Neural cell (in vitro differentiated cells): ENCODE measurements at regions not wholly inside any gene's neighbourhood (a gene's known extent, or its start where the extent isn't known, plus 50 kb on each side); places are given as distances from the start of the nearest gene placed in this dataset.

ENCODE experiments used
- H2AFZ ChIP-seq: fragments of 200-600, 300-800 bp; sonication (generic), shearing (Covaris generic); 2 replicates; pipeline ENCODE4 v1.6.0; 2014; ENCODE audit warnings: low read depth, mild to moderate bottlenecking, antibody characterized with exemption, low read length, moderate library complexity
- H3F3A ChIP-seq: fragments of 200-600 bp; shearing (Covaris generic); 2 replicates; pipeline ENCODE4 v1.6.1; 2016; ENCODE audit warnings: mild to moderate bottlenecking, moderate library complexity, mixed read lengths, antibody characterized with exemption, low read length; ENCODE audit not compliant: insufficient read depth, poor library complexity, severe bottlenecking
- H3K27ac ChIP-seq: fragments of 200-600, 300-800 bp; sonication (generic), shearing (Covaris generic); 2 replicates; pipeline ENCODE4 v1.5.1; 2014; ENCODE audit warnings: mild to moderate bottlenecking, low read length, moderate library complexity
- H3K27me3 ChIP-seq: fragments of 300-800, 200-600 bp; sonication (generic), shearing (Covaris generic); 2 replicates; pipeline ENCODE4 v1.6.0; 2014; ENCODE audit warnings: mild to moderate bottlenecking, low read depth, low read length, moderate library complexity; ENCODE audit not compliant: insufficient read depth
- H3K36me3 ChIP-seq: fragments of 300-800, 200-600 bp; sonication (generic), shearing (Covaris generic); 2 replicates; pipeline ENCODE4 v1.5.1; 2014; ENCODE audit warnings: mild to moderate bottlenecking, antibody characterized with exemption, low read length, moderate library complexity; ENCODE audit not compliant: insufficient read depth
- H3K4me2 ChIP-seq: fragments of 300-800, 200-600 bp; sonication (generic), shearing (Covaris generic); 2 replicates; pipeline ENCODE4 v1.6.0; 2014; ENCODE audit warnings: mild to moderate bottlenecking, low read length
- H3K4me3 ChIP-seq: fragments of 300-800, 200-600 bp; sonication (generic), shearing (Covaris generic); 2 replicates; pipeline ENCODE4 v1.5.1; 2014; ENCODE audit warnings: mild to moderate bottlenecking, low read length, moderate library complexity
- H3K79me2 ChIP-seq: fragments of 200-600 bp; shearing (Covaris generic); replicated peaks from 2 replicates; pipeline ENCODE4 v1.6.0; 2014; ENCODE audit warnings: mild to moderate bottlenecking, low read length, moderate library complexity; ENCODE audit not compliant: insufficient read depth
- H3K9ac ChIP-seq: fragments of 300-800, 200-600 bp; sonication (generic), shearing (Covaris generic); 2 replicates; pipeline ENCODE4 v1.6.1; 2016; ENCODE audit warnings: mild to moderate bottlenecking, low read length, mixed read lengths
- H3K9me2 ChIP-seq: fragments of 200-600 bp; shearing (Covaris generic); 2 replicates; pipeline ENCODE4 v1.6.1; 2016; ENCODE audit warnings: mild to moderate bottlenecking, low read length, mixed read lengths; ENCODE audit not compliant: insufficient read depth
- H3K9me3 ChIP-seq: fragments of 200-600, 300-800 bp; sonication (generic), shearing (Covaris generic); 2 replicates; pipeline ENCODE4 v1.6.1; 2016; ENCODE audit warnings: mild to moderate bottlenecking, mixed run types, low read length, moderate library complexity, mixed read lengths
- H4K20me1 ChIP-seq: fragments of 200-600 bp; shearing (Covaris generic); 2 replicates; pipeline ENCODE4 v1.6.1; 2016; ENCODE audit warnings: mild to moderate bottlenecking, mixed run types; ENCODE audit not compliant: insufficient read depth
- EP300 ChIP-seq: fragments of 450-650 bp; conservative IDR thresholded peaks from 2 replicates; pipeline ENCODE4 v1.6.1; 2014; ENCODE audit warnings: antibody characterized with exemption, mild to moderate bottlenecking, moderate library complexity; ENCODE audit not compliant: poor library complexity, severe bottlenecking
- EZH2 ChIP-seq: fragments of 200-600, 300-800 bp; shearing (Covaris generic), sonication (generic); IDR thresholded peaks from 2 replicates; pipeline ENCODE4 v1.6.1; 2014; ENCODE audit warnings: antibody characterized with exemption, low read length, borderline replicate concordance, mild to moderate bottlenecking; ENCODE audit not compliant: insufficient read depth, poor library complexity, severe bottlenecking
- MXI1 ChIP-seq: fragments of 450-650 bp; conservative IDR thresholded peaks from 2 replicates; pipeline ENCODE4 v1.6.1; 2014; ENCODE audit warnings: antibody characterized with exemption, mild to moderate bottlenecking; ENCODE audit not compliant: poor library complexity, severe bottlenecking
- POLR2AphosphoS5 ChIP-seq: IDR thresholded peaks from 2 replicates; pipeline ENCODE4 v1.6.1; 2012
- RAD21 ChIP-seq: fragments of 450-650 bp; conservative IDR thresholded peaks from 2 replicates; pipeline ENCODE4 v1.6.1; 2014; ENCODE audit warnings: antibody characterized with exemption, mild to moderate bottlenecking, moderate library complexity
- REST ChIP-seq: IDR thresholded peaks from 2 replicates; pipeline ENCODE4 v1.6.1; 2012; ENCODE audit warnings: borderline replicate concordance
- SMC3 ChIP-seq: fragments of 450-650 bp; conservative IDR thresholded peaks from 2 replicates; pipeline ENCODE4 v1.6.1; 2014; ENCODE audit warnings: antibody characterized with exemption, mild to moderate bottlenecking, moderate library complexity; ENCODE audit not compliant: poor library complexity
- TAF1 ChIP-seq: IDR thresholded peaks from 2 replicates; pipeline ENCODE4 v1.6.1; 2012; ENCODE audit warnings: low read depth
- TF ChIP-seq, protein P1 (sequence below): fragments of 450-650 bp; IDR thresholded peaks from 2 replicates; pipeline ENCODE4 v1.5.1; 2014; ENCODE audit warnings: antibody characterized with exemption, mild to moderate bottlenecking, moderate library complexity; ENCODE audit not compliant: poor library complexity, severe bottlenecking

GRCh38 chr1:115493834-115494233 lies 147.9 kb upstream of the VANGL1 start:
- no peak overlapping the region for H3K4me2 ChIP-seq
- no peaks in the 10 kb centered on the region for H3K9me3 ChIP-seq
- no peaks in the 10 kb centered on the region for H3K79me2 ChIP-seq
- H3K9me2 ChIP-seq: no peaks in the 10 kb centered on the region
- H3F3A ChIP-seq: no peaks in the 10 kb centered on the region
- no peak for TF ChIP-seq TAF1
- TF ChIP-seq, protein P1, sequence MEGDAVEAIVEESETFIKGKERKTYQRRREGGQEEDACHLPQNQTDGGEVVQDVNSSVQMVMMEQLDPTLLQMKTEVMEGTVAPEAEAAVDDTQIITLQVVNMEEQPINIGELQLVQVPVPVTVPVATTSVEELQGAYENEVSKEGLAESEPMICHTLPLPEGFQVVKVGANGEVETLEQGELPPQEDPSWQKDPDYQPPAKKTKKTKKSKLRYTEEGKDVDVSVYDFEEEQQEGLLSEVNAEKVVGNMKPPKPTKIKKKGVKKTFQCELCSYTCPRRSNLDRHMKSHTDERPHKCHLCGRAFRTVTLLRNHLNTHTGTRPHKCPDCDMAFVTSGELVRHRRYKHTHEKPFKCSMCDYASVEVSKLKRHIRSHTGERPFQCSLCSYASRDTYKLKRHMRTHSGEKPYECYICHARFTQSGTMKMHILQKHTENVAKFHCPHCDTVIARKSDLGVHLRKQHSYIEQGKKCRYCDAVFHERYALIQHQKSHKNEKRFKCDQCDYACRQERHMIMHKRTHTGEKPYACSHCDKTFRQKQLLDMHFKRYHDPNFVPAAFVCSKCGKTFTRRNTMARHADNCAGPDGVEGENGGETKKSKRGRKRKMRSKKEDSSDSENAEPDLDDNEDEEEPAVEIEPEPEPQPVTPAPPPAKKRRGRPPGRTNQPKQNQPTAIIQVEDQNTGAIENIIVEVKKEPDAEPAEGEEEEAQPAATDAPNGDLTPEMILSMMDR: no peak
- TF ChIP-seq POLR2AphosphoS5: no peak
- no peak for TF ChIP-seq EP300
- no peak for TF ChIP-seq RAD21
- TF ChIP-seq REST: no peak
- TF ChIP-seq EZH2: no peak
- no peak for TF ChIP-seq SMC3
- TF ChIP-seq MXI1: no peak
- H3K27me3 ChIP-seq: no peaks in the 10 kb centered on the region
- no peak overlapping the region for H3K27ac ChIP-seq
- H3K9ac ChIP-seq: no peak overlapping the region
- H2AFZ ChIP-seq: no peak overlapping the region
- no peaks in the 10 kb centered on the region for H3K36me3 ChIP-seq
- no peak overlapping the region for H3K4me3 ChIP-seq
- no peaks in the 10 kb centered on the region for H4K20me1 ChIP-seq

DNA sequence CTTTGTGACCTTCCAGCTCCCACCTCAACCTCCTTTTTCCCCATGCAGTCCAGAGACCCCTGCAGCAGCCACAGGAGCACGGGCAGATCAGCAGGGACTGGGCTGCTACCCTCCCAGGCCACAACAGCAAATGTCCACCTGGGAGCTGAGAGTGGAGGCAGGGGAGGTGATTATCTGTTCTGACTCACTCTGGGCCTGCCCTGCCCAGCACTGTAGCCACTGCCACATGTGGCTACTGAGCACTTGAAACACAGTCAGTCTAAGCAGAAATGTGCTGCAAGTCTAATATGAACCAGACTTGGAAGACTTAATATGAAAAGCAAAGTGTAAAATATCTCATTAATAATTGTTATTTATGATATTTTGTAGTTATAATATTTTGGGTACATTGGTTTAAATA lies 148.9 kb upstream of the VANGL1 start:
- Histone ChIP-seq H2AFZ (no peak overlapping the region), H3K4me3 (no peak overlapping the region), H3K27ac (no peak overlapping the region), H3K9me2 (no peaks in the 10 kb centered on the region), H3K4me2 (no peak overlapping the region), H3K79me2 (no peaks in the 10 kb centered on the region), H3K27me3 (no peaks in the 10 kb centered on the region), H3K9ac (no peak overlapping the region), H3K9me3 (no peaks in the 10 kb centered on the region), H3F3A (no peaks in the 10 kb centered on the region), H3K36me3 (no peaks in the 10 kb centered on the region), H4K20me1 (no peaks in the 10 kb centered on the region)
- TF ChIP-seq RAD21 (no peak), REST (no peak), EZH2 (no peak), EP300 (no peak)
- TF ChIP-seq, protein P1: no peak
